ENCODE measurements at regions not wholly inside any gene's neighbourhood (a gene's known extent, or its start where the extent isn't known, plus 50 kb on each side); places are given as distances from the start of the nearest gene placed in this dataset.
"Not testable (repeated sequence)": the region's sequence is repeated elsewhere in the genome, so short reads cannot be mapped to it uniquely, and the experiment has no call there.

GRCh38 chr18:68426731-68427315 lies 288.1 kb downstream of the TMX3 start:
- DNase-seq, result no peak

- no peak for DNase-seq
These were observed 296.0 kb downstream of the TMX3 start for GRCh38 chr18:68418881-68419280.

GRCh38 chr18:68418226-68418868 lies 296.6 kb downstream of the TMX3 start:
- no peak for DNase-seq

GRCh38 chr18:68417826-68418225 lies 297.1 kb downstream of the TMX3 start:
- DNase-seq, result no peak

GRCh38 chr18:68417166-68417799 lies 297.6 kb downstream of the TMX3 start:
- no peak for DNase-seq

GRCh38 chr18:68414407-68414806 lies 300.5 kb downstream of the TMX3 start:
- DNase-seq, result no peak

GRCh38 chr18:68409576-68409975 lies 305.3 kb downstream of the TMX3 start:
- no peak for DNase-seq

- DNase-seq, result no peak
These were observed 308.1 kb downstream of the TMX3 start for GRCh38 chr18:68406761-68407160.

- DNase-seq, result no peak
These were observed 312.1 kb downstream of the TMX3 start for GRCh38 chr18:68402784-68403183.

- DNase-seq, result no peak
These were observed 314.0 kb downstream of the TMX3 start for GRCh38 chr18:68400889-68401288.

GRCh38 chr18:68399721-68400120 lies 315.2 kb downstream of the TMX3 start:
- no peak for DNase-seq

GRCh38 chr18:68397241-68398035 lies 317.5 kb downstream of the TMX3 start:
- DNase-seq, result no peak

- DNase-seq, result no peak
These were observed 320.2 kb downstream of the TMX3 start for GRCh38 chr18:68394705-68395104.

- DNase-seq, result no peak
These were observed 323.1 kb downstream of the TMX3 start for GRCh38 chr18:68391801-68392200.

GRCh38 chr18:68387246-68387645 lies 327.7 kb downstream of the TMX3 start:
- DNase-seq, result no peak

GRCh38 chr18:68383979-68384378 lies 330.9 kb downstream of the TMX3 start:
- DNase-seq, result not testable (repeated sequence)

- no peak for DNase-seq
These were observed 338.0 kb downstream of the TMX3 start for GRCh38 chr18:68376926-68377325.

GRCh38 chr18:68362907-68363306 lies 352.0 kb downstream of the TMX3 start:
- no peak for DNase-seq

GRCh38 chr18:68355637-68356036 lies 359.3 kb downstream of the TMX3 start:
- DNase-seq, result no peak

GRCh38 chr18:68354176-68354575 lies 360.7 kb downstream of the TMX3 start:
- DNase-seq, result no peak

- no peak for DNase-seq
These were observed 372.8 kb downstream of the TMX3 start for GRCh38 chr18:68342039-68342659.

GRCh38 chr18:68340606-68341005 lies 374.3 kb downstream of the TMX3 start:
- DNase-seq, result no peak

GRCh38 chr18:68330658-68331057 lies 384.2 kb downstream of the TMX3 start:
- no peak for DNase-seq

All from stimulated activated CD4-positive, alpha-beta T cell treated with anti-CD3 and anti-CD28 coated beads, Interleukin-1b, Interleukin-23, amount 100 ng/mL, for 48 hours (primary cell).